H9 (cell line): ENCODE measurements at regions not wholly inside any gene's neighbourhood (a gene's known extent, or its start where the extent isn't known, plus 50 kb on each side); places are given as distances from the start of the nearest gene placed in this dataset.

Experiments used
- DNase-seq: peaks from one replicate; pipeline ENCODE4 v3.0.0-alpha.2; 2017
- H2AFZ ChIP-seq: one replicate; pipeline ENCODE4 v1.6.1; 2013; ENCODE audit warnings: mild to moderate bottlenecking, low read length, control low read depth, moderate library complexity
- H2AK5ac ChIP-seq: 2 replicates; pipeline ENCODE4 v1.6.1; 2013; ENCODE audit warnings: low read length, control low read depth, mixed read lengths; ENCODE audit not compliant: insufficient read length
- H2BK120ac ChIP-seq: one replicate; pipeline ENCODE4 v1.6.1; 2013; ENCODE audit warnings: low read depth, mild to moderate bottlenecking, low read length, control low read depth, inconsistent platforms; ENCODE audit not compliant: poor library complexity, severe bottlenecking
- H2BK12ac ChIP-seq: 2 replicates; pipeline ENCODE4 v1.6.1; 2013; ENCODE audit warnings: low read length, control low read depth, mixed read lengths, low read depth; ENCODE audit not compliant: insufficient read length
- H2BK15ac ChIP-seq: 2 replicates; pipeline ENCODE4 v1.6.1; 2013; ENCODE audit warnings: low read depth, low read length, control low read depth
- H2BK20ac ChIP-seq: one replicate; pipeline ENCODE4 v1.6.1; 2013; ENCODE audit warnings: low read depth, mild to moderate bottlenecking, low read length, control low read depth, inconsistent platforms; ENCODE audit not compliant: poor library complexity, severe bottlenecking
- H2BK5ac ChIP-seq: 2 replicates; pipeline ENCODE4 v1.6.1; 2013; ENCODE audit warnings: low read length, control low read depth, mixed read lengths; ENCODE audit not compliant: insufficient read length
- H3K14ac ChIP-seq: 2 replicates; pipeline ENCODE4 v1.6.1; 2013; ENCODE audit warnings: low read length, control low read depth; ENCODE audit not compliant: insufficient read depth
- H3K18ac ChIP-seq: 2 replicates; pipeline ENCODE4 v1.6.1; 2013; ENCODE audit warnings: low read depth, mild to moderate bottlenecking, mixed read lengths, low read length, control low read depth; ENCODE audit not compliant: insufficient read length
- H3K23ac ChIP-seq: 2 replicates; pipeline ENCODE4 v1.6.1; 2013; ENCODE audit warnings: low read length, control low read depth, mixed read lengths, low read depth; ENCODE audit not compliant: insufficient read length
- H3K23me2 ChIP-seq: 2 replicates; pipeline ENCODE4 v1.6.1; 2013; ENCODE audit warnings: low read depth, mild to moderate bottlenecking, mixed read lengths, low read length, control low read depth; ENCODE audit not compliant: insufficient read length, poor library complexity, severe bottlenecking
- H3K27ac ChIP-seq: 2 replicates; pipeline ENCODE4 v1.5.1; 2013; ENCODE audit warnings: low read length, control low read depth, mixed read lengths, low read depth; ENCODE audit not compliant: insufficient read length
- H3K27me3 ChIP-seq: 2 replicates; pipeline ENCODE4 v1.6.1; 2013; ENCODE audit warnings: low read length, control low read depth, inconsistent platforms; ENCODE audit not compliant: insufficient read depth
- H3K4ac ChIP-seq: 2 replicates; pipeline ENCODE4 v1.6.1; 2013; ENCODE audit warnings: low read depth, mild to moderate bottlenecking, control low read depth, inconsistent platforms, low read length, moderate library complexity
- H3K4me1 ChIP-seq: 2 replicates; pipeline ENCODE4 v1.6.1; 2013; ENCODE audit warnings: low read length, control low read depth, inconsistent platforms; ENCODE audit not compliant: insufficient read depth
- H3K4me2 ChIP-seq: 2 replicates; pipeline ENCODE4 v1.6.1; 2013; ENCODE audit warnings: low read length, control low read depth, mixed read lengths; ENCODE audit not compliant: insufficient read length, insufficient read depth
- H3K56ac ChIP-seq: 2 replicates; pipeline ENCODE4 v1.6.1; 2013; ENCODE audit warnings: low read depth, mild to moderate bottlenecking, mixed read lengths, low read length, control low read depth; ENCODE audit not compliant: insufficient read length
- H3K79me1 ChIP-seq: 2 replicates; pipeline ENCODE4 v1.6.1; 2013; ENCODE audit warnings: low read depth, mild to moderate bottlenecking, moderate library complexity, low read length, control low read depth, inconsistent platforms; ENCODE audit not compliant: insufficient read depth, poor library complexity, severe bottlenecking
- H3K79me2 ChIP-seq: 2 replicates; pipeline ENCODE4 v1.6.1; 2013; ENCODE audit warnings: low read length, control low read depth, inconsistent platforms; ENCODE audit not compliant: insufficient read depth
- H3K9ac ChIP-seq: 2 replicates; pipeline ENCODE4 v1.6.1; 2013; ENCODE audit warnings: low read length, control low read depth, mixed read lengths; ENCODE audit not compliant: insufficient read length; ENCODE audit errors: extremely low read depth
- H3K9me3 ChIP-seq: one replicate; pipeline ENCODE4 v1.6.1; 2013; ENCODE audit warnings: low read depth, low read length, inconsistent platforms; ENCODE audit not compliant: control insufficient read depth
- H3T11ph ChIP-seq: one replicate; pipeline ENCODE4 v1.6.1; 2013; ENCODE audit warnings: mild to moderate bottlenecking, low read length, control low read depth, inconsistent platforms
- H4K20me1 ChIP-seq: one replicate; pipeline ENCODE4 v1.6.1; 2013; ENCODE audit not compliant: control insufficient read depth, insufficient read length, insufficient read depth
- H4K5ac ChIP-seq: 2 replicates; pipeline ENCODE4 v1.6.1; 2013; ENCODE audit warnings: low read depth, mild to moderate bottlenecking, mixed read lengths, low read length, control low read depth; ENCODE audit not compliant: insufficient read length
- H4K8ac ChIP-seq: replicated peaks from 2 replicates; pipeline ENCODE4 v1.6.1; 2013; ENCODE audit warnings: low read length, control low read depth, mixed read lengths, low read depth; ENCODE audit not compliant: insufficient read length
- H4K91ac ChIP-seq: 2 replicates; pipeline ENCODE4 v1.6.1; 2013; ENCODE audit warnings: low read depth, mild to moderate bottlenecking, moderate library complexity, mixed read lengths, low read length, control low read depth; ENCODE audit not compliant: insufficient read length
- H3K27ac Mint-ChIP-seq, 3 experiments: 2 replicates in 2 of 3; 3 replicates in 1 of 3; pipeline ENCODE4 v1.8.0; 2020 to 2021; ENCODE audit warnings: mixed read lengths in 3 of 3, mild to moderate bottlenecking in 1 of 3, moderate library complexity in 1 of 3
- H3K27me3 Mint-ChIP-seq: 2 replicates; pipeline ENCODE4 v1.8.0; 2021; ENCODE audit warnings: low read depth, mild to moderate bottlenecking, moderate library complexity, mixed read lengths
- H3K36me3 Mint-ChIP-seq, 3 experiments: 2 replicates in 2 of 3; 3 replicates in 1 of 3; pipeline ENCODE4 v1.8.0; 2020 to 2021; ENCODE audit warnings: low read depth in 3 of 3, mixed read lengths in 3 of 3; ENCODE audit not compliant: insufficient read depth in 1 of 3
- H3K4me1 Mint-ChIP-seq, 2 experiments: 2 replicates each; pipeline ENCODE4 v1.8.0; 2020; ENCODE audit warnings: mixed read lengths in 2 of 2
- H3K4me3 Mint-ChIP-seq, 2 experiments: 2 replicates in 1 of 2; 3 replicates in 1 of 2; pipeline ENCODE4 v1.8.0; 2020 to 2021; ENCODE audit warnings: mild to moderate bottlenecking in 2 of 2, mixed read lengths in 2 of 2, moderate library complexity in 1 of 2
- H3K9me3 Mint-ChIP-seq, 2 experiments: 2 replicates in 1 of 2; 3 replicates in 1 of 2; pipeline ENCODE4 v1.8.0; 2020; ENCODE audit warnings: mild to moderate bottlenecking in 2 of 2, mixed read lengths in 2 of 2, moderate library complexity in 1 of 2
- TF ChIP-seq, protein P1 (sequence below): fragments of 200-600 bp; sonication (generic); conservative IDR thresholded peaks from 3 replicates; pipeline ENCODE4 v1.8.0; 2021; ENCODE audit warnings: antibody characterized with exemption, mild to moderate bottlenecking

DNA sequence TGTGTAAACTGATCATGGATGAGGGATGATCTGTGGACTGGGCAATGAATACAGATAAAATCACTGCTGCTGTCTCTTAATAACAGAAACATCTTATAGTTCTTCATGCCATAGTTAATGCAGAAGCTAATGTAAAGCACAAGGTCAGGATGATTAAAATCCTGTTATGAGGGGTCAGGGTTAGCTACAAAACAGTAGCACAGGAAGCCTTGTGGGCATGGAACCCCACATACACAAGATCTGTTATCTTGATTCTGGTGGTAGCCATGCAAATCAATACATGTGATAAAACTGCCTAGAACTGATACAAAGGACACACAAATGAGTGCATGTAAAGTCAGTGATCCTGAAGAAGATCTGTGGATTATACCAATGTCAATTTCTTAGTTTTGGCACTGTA is 96.4 kb downstream of the KLF12 start:
- Histone ChIP-seq H3K4me1 (peaks cover 4% of the 10 kb centered on the region; the same call in 1 of the 2 replicates), H2BK12ac (no peak overlapping the region), H3K9ac (no peak overlapping the region), H3K4ac (no peak overlapping the region), H3K79me2 (no peaks in the 10 kb centered on the region), H3K27me3 (no peaks in the 10 kb centered on the region), H3K79me1 (no peaks in the 10 kb centered on the region), H4K91ac (no peak overlapping the region), H3T11ph (no peak overlapping the region), H3K27ac (no peak overlapping the region), H3K14ac (no peak overlapping the region), H2BK15ac (no peak overlapping the region), H3K23me2 (no peaks in the 10 kb centered on the region), H3K18ac (no peak overlapping the region), H2BK5ac (no peak overlapping the region), H4K8ac (no peak overlapping the region), H3K9me3 (no peaks in the 10 kb centered on the region), H4K20me1 (no peaks in the 10 kb centered on the region), H3K23ac (no peak overlapping the region), H2AFZ (no peak overlapping the region), H2AK5ac (no peak overlapping the region), H3K4me2 (no peak overlapping the region), H2BK20ac (no peak overlapping the region), H4K5ac (no peak overlapping the region), H3K56ac (no peak overlapping the region), H2BK120ac (no peak overlapping the region)
- Mint-ChIP-seq H3K4me3 (no peak overlapping the region), H3K27ac (0 out of 7 replicates have a peak overlapping the region, but pooled peaks of 2 of the 3 experiments have one; percentile 11 to 26), H3K27me3 (no peaks in the 10 kb centered on the region), H3K4me1 (peaks cover 44 to 45% of the 10 kb centered on the region in 2 experiments), H3K9me3 (no peaks in the 10 kb centered on the region), H3K36me3 (no peaks in the 10 kb centered on the region)
- DNase-seq, result no peak
- TF ChIP-seq, protein P1, sequence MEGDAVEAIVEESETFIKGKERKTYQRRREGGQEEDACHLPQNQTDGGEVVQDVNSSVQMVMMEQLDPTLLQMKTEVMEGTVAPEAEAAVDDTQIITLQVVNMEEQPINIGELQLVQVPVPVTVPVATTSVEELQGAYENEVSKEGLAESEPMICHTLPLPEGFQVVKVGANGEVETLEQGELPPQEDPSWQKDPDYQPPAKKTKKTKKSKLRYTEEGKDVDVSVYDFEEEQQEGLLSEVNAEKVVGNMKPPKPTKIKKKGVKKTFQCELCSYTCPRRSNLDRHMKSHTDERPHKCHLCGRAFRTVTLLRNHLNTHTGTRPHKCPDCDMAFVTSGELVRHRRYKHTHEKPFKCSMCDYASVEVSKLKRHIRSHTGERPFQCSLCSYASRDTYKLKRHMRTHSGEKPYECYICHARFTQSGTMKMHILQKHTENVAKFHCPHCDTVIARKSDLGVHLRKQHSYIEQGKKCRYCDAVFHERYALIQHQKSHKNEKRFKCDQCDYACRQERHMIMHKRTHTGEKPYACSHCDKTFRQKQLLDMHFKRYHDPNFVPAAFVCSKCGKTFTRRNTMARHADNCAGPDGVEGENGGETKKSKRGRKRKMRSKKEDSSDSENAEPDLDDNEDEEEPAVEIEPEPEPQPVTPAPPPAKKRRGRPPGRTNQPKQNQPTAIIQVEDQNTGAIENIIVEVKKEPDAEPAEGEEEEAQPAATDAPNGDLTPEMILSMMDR, result no peak
